Neural progenitor cell (in vitro differentiated cells): ENCODE measurements at regions not wholly inside any gene's neighbourhood (a gene's known extent, or its start where the extent isn't known, plus 50 kb on each side); places are given as distances from the start of the nearest gene placed in this dataset.

Source experiments
- CTCF ChIP-seq: fragments of 200-600 bp; sonication (generic); IDR thresholded peaks from 2 replicates; pipeline ENCODE4 v1.5.1; 2017; ENCODE audit warnings: antibody characterized with exemption, mild to moderate bottlenecking
- EZH2 ChIP-seq: fragments of 200-600 bp; sonication (generic); IDR thresholded peaks from 2 replicates; pipeline ENCODE4 v1.6.1; 2017; ENCODE audit warnings: antibody characterized with exemption, mild to moderate bottlenecking, moderate library complexity
- EZH2phosphoT487 ChIP-seq: fragments of 200-600 bp; sonication (generic); IDR thresholded peaks from 2 replicates; pipeline ENCODE4 v1.6.1; 2017; ENCODE audit warnings: antibody characterized with exemption

- TF ChIP-seq CTCF (no peak), EZH2 (no peak), EZH2phosphoT487 (no peak)
Observed at GRCh38 chr11:112661146-112661545, 300.1 kb upstream of the NCAM1 start.
